GM19239 (cell line): ENCODE measurements at regions not wholly inside any gene's neighbourhood (a gene's known extent, or its start where the extent isn't known, plus 50 kb on each side); places are given as distances from the start of the nearest gene placed in this dataset.
"Not testable (repeated sequence)": the region's sequence is repeated elsewhere in the genome, so short reads cannot be mapped to it uniquely, and the experiment has no call there.

Source experiments
- DNase-seq: peaks from one replicate; pipeline ENCODE4 v3.0.0; 2011; ENCODE audit warnings: low spot score; ENCODE audit not compliant: insufficient read length
- FAIRE-seq: peaks from 2 replicates; lab custom pipeline; 2011; peaks lifted over from hg19 to GRCh38; lab: Jason Lieb, UNC

DNA sequence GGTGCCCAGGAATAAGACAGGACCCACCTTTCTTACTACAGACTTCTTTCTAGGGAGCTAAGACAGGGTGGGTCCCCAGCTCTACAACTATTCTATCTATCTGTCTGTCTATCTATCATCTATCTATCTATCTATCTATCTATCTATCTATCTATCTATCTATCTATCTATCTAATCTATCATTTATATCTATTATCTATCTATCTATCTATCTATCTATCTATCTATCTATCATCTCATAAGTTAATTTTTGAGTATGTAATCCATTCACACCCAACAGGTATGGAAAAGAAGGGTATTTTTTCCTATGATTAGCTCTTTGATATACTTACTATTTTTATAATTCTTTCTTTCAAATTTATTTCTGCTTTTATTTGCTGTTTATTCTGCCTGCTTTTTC lies 55.9 kb downstream of the BAMBI start:
- DNase-seq (no peak), FAIRE-seq (no peak)

- FAIRE-seq (no peak), DNase-seq (no peak)
Observed at GRCh38 chr10:28733647-28734046, 56.3 kb downstream of the BAMBI start.

DNA sequence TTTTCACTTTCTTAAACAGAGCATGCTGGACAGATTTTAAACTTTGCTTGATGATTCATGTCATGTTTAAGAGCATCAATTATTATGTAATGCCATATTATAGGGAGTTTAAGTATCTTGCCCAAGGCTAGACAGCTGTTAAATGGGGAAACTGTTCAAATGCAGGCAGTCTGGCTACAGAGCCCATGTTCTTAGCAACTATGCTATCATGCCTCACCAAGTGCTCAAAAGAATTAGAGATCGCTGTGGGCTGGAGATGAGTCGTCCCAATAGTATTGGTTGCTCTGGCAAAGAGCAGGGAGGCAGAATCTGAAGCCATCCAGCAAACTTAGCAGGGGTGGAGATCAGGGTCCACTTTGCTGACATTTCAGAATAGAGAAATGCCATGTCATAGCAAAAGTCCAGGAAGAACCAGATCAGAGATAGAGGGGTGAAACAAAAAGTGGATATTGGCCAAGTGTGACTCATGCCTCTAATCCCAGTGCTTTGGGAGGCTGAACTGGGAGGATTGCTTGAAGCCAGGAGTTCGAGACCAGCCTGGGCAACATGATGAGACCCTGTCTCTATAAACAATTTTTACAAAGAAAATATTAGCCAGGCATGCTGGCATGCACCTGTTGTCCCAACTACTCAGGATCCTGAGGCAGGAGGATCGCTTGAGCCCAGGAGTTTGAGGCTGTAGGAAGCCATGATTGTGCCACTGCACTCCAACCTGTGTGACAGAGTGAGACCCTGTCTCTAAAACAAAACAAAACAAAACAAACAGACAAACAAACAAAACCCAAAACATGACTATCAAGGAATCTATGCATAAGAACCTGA lies 57.8 kb downstream of the BAMBI start:
- FAIRE-seq (no peak), DNase-seq (no peak)

DNA sequence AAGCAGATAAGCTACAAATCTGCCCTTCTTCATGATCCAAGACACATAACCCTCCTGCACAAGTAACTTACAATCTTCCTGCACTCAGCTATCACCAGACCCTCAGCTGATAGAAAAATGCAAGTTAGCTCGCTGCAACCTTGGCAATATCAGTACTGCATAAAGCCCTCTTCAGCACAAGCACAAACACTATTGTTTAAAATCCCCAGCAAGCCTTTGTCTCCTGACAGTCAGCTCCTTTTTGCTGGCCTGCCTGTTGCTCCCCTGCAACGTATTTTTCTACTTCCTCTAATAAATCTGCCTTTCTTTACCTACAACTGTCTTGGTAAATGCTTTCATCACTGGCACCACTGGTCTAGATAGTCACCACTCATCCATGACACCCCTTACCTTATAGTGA lies 59.8 kb downstream of the BAMBI start:
- no peak for FAIRE-seq

DNA sequence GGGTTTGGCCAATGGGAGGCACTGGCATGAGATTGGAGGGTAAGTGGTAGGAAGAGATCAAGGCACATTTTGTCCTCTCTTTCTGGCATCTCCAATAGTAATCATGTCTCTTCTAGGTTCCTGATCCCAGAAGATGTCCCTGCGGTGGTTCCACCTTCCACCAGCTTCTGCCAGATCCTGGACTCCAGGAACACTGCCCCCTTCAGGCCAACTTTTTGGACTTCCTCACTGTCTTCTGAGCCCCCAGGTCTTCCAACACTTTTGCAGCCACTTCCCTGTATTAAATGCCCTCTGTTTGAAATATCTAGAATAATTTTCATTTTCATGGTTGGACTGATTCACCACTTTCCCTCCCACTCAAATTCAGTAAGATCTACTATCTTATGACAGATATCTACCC lies 60.9 kb downstream of the BAMBI start:
- FAIRE-seq = no peak

More for the DNA sequence above, 59.8 kb downstream of the BAMBI start:
- no peak for DNase-seq

DNA sequence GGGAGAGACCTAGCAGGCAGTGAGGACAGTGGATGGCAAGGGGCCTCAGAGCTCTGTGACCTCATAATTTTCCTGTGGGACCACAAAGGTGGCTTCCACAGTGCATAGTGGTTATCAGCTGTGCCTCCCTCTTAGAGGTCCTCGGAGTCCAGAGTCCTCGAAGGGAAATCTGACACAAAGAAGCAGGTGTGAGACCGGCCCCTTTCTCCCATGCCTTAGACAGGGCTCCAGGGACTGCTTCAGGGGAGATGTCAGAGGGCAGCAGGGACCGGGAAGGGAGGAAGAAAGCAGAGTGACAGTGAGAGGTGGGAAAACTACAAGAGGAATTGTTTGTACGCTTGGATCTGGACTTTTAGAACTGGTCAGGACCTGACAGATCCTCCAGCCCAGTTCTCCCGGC lies 66.3 kb downstream of the BAMBI start:
- no peak for FAIRE-seq
- no peak for DNase-seq

More for the DNA sequence above, 60.9 kb downstream of the BAMBI start:
- DNase-seq = no peak

DNA sequence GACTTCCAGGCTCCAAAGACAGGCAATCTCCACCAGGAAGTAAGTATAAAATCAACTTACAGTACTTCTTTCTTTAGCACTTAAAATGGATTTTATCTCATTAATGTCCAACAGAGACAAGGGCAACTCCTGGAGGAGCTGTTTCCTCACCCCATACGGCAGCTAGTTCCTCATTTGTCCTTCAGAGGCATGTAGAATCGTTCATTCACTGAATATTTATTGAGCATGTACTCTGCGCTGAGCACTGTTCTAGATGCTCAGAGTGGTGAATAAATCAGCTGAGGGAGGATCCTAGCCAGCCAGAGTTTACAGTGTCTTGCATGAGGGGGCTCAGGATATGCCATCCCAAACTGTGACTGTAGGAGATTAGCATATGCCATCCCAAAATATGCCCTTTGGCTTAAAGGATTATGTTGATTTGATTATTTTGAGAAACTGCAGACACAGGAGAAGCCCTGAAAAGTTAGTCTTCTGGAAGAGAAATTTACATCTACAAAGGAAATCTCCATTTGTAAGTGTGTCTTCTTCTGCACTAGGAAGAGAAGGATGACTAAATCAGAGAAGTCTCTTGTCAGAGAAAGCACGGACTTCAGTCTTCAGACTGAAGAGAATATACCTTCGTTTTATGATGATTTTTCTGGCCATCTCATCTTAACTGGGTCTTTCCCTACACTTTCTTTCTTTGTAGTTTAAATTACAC lies 66.9 kb downstream of the BAMBI start:
- DNase-seq = no peak
- FAIRE-seq = no peak

GRCh38 chr10:28754930-28755718 lies 77.8 kb downstream of the BAMBI start:
- FAIRE-seq (no peak), DNase-seq (no peak)

DNA sequence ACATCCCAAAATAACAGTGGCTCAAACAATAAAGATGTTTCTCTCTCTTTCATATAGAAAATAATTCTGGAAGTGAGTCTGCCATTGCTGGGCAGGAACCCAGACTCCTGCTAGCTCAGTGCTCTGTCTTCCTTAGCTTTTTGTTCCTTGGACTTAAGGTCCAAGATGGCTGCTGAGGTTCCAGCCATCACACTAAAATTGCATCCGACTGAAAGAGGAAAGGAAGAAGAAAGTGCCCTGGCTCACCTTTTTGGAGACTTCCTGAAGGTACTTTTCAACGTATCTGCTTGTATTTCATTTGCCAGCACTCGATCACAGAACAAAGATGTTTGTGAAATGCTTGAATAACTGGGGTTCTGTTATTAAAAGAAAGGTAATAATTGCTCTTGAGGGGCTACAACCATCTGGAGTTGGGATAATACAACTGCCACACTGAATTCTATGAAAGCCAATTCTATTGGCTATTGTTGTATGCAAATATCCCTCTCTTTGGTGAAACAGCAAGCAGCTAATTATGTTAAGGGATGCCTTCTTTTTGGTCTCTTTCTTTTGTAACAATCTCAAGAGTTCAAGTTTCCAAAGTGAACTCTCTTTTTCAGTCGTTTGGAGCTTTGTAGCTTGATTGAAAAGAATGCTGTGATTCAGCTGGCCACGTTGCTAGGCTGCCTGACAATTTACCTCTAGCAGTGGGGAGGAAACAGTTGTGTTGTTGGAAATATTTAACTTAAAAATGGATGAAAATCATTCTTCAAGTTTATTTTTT lies 83.9 kb downstream of the BAMBI start:
- DNase-seq (no peak), FAIRE-seq (no peak)

GRCh38 chr10:28763471-28764170 lies 86.3 kb downstream of the BAMBI start:
- no peak for DNase-seq
- no peak for FAIRE-seq

DNA sequence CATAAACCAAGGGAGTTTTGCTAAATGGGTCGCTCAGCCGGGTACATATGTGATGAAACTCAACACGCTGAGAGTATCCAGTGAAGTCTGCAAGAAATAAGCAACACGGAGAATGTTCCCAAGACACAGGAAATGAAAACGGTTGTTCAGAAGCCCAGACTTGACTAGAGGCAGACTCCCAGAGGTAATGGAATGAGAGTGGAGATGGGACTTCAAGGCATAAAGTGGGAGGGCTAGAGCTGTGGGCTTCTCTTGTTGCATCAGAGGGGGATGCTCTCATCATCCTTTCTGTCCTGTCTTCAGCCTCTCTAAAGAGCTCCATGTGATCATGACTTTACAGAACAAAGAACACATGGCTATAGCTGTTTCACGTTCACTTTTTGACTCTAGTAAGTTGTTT lies 88.3 kb downstream of the BAMBI start:
- DNase-seq (no peak), FAIRE-seq (no peak)

GRCh38 chr10:28768227-28768626 lies 90.9 kb downstream of the BAMBI start:
- no peak for DNase-seq
- FAIRE-seq = no peak

- no peak for FAIRE-seq
Observed at GRCh38 chr10:28769091-28769604, 91.8 kb downstream of the BAMBI start.

DNA sequence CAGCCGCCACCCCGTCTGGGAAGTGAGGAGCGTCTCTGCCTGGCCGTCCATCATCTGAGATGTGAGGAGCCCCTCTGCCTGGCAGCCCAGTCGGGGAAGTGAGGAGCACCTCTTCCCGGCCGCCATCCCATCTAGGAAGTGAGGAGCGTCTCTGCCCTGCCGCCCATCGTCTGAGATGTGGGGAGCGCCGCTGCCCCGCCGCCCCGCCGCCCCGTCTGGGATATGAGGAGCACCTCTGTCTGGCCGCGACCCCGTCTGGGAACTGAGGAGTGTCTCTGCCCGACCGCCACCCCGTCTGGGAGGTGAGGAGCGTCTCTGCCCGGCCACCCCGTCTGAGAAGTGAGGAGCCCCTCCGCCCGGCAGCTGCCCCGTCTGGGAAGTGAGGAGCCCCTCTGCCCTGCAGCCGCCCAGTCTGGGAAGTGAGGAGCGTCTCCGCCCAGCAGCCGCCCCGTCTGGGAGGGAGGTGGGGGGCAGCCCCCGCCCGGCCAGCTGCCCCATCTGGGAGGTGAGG lies 94.3 kb downstream of the BAMBI start:
- not testable (repeated sequence) for DNase-seq, FAIRE-seq

More at GRCh38 chr10:28769091-28769604, 91.8 kb downstream of the BAMBI start:
- DNase-seq = peak; percentile 24

GRCh38 chr10:28774051-28774995 lies 97.0 kb downstream of the BAMBI start:
- FAIRE-seq (no peak), DNase-seq (no peak)

- FAIRE-seq = no peak
- no peak for DNase-seq
Observed at GRCh38 chr10:28775773-28776172, 98.5 kb downstream of the BAMBI start.

- FAIRE-seq = no peak
- DNase-seq = no peak
Observed at GRCh38 chr10:28776519-28776918, 99.2 kb downstream of the BAMBI start.

DNA sequence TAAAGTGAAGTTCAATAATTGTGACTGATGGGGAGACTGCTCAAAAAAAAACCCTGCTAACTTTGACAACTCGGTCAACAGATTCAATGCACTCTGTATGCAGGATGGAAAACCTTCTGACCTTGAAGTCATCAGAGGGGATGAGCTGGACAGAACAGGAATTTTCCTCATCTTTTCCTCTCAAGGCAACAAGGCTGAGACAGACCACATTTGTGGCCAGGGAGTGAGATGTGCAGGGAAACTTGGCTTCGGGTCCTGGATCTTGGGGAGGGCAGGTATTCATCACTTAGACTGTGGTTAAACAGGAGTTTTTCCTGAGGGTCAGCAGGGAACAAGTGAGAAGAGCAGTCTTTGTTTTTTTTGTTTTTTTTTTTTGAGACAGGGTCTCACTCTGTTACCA lies 100.6 kb downstream of the BAMBI start:
- no peak for FAIRE-seq
- DNase-seq = no peak
